ENCODE measurements at regions not wholly inside any gene's neighbourhood (a gene's known extent, or its start where the extent isn't known, plus 50 kb on each side); places are given as distances from the start of the nearest gene placed in this dataset.
"Not testable (repeated sequence)": the region's sequence is repeated elsewhere in the genome, so short reads cannot be mapped to it uniquely, and the experiment has no call there.

- Mint-ChIP-seq H3K27me3 (ENCODE audit: insufficient read depth) (no peaks in the 10 kb centered on the region), H3K4me3 (no peak overlapping the region), H3K9me3 (peaks cover 2% of the 10 kb centered on the region), H3K27ac (no peak overlapping the region), H3K36me3 (ENCODE audit: low read depth) (no peaks in the 10 kb centered on the region), H3K4me1 (ENCODE audit: low read depth) (no peaks in the 10 kb centered on the region)
- intact Hi-C loops (cut with micrococcal nuclease), result no loop called here
- DNase-seq (ENCODE audit: low spot score), result no peak
Observed at GRCh38 chr1:73194965-73195364, 912.6 kb upstream of the NEGR1 start.

- H3K36me3 Mint-ChIP-seq (ENCODE audit: low read depth); H3K4me3 Mint-ChIP-seq; H3K27ac Mint-ChIP-seq; DNase-seq (ENCODE audit: low spot score); H3K27me3 Mint-ChIP-seq (ENCODE audit: insufficient read depth); H3K4me1 Mint-ChIP-seq (ENCODE audit: low read depth); H3K9me3 Mint-ChIP-seq; intact Hi-C loops (cut with micrococcal nuclease): not testable (repeated sequence)
Observed at GRCh38 chr1:73183581-73183980, 901.2 kb upstream of the NEGR1 start.

DNA sequence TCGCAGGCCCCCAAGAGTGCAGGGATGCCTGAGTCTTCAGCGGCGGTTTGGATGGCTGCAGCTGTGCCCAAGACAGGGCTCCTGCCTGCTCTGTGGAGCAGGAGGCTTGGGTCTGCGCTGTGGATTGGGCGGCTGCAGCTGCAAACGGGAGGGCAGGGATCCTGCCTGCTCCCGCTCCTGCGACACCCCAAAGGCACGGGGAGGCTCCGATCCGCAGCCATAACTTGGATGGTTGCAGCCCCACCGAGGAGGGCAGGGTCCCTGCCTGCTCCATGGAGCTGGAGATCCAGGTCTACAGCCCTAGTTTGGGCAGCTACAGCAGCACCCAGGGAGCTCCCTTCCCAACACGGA is 898.8 kb upstream of the NEGR1 start:
- no peaks in the 10 kb centered on the region for H3K9me3 Mint-ChIP-seq
- H3K27me3 Mint-ChIP-seq (ENCODE audit: insufficient read depth), result no peaks in the 10 kb centered on the region
- no peak overlapping the region for H3K27ac Mint-ChIP-seq
- intact Hi-C loops (cut with micrococcal nuclease), result no loop called here
- H3K36me3 Mint-ChIP-seq (ENCODE audit: low read depth), result no peaks in the 10 kb centered on the region
- DNase-seq (ENCODE audit: low spot score), result no peak
- H3K4me3 Mint-ChIP-seq, result no peak overlapping the region
- no peaks in the 10 kb centered on the region for H3K4me1 Mint-ChIP-seq (ENCODE audit: low read depth)

GRCh38 chr1:73180397-73181189 is 898.3 kb upstream of the NEGR1 start:
- no peak overlapping the region for H3K27ac Mint-ChIP-seq
- intact Hi-C loops (cut with micrococcal nuclease), result no loop called here
- H3K9me3 Mint-ChIP-seq, result no peaks in the 10 kb centered on the region
- no peak for DNase-seq (ENCODE audit: low spot score)
- no peak overlapping the region for H3K4me3 Mint-ChIP-seq
- H3K27me3 Mint-ChIP-seq (ENCODE audit: insufficient read depth), result no peaks in the 10 kb centered on the region
- no peaks in the 10 kb centered on the region for H3K4me1 Mint-ChIP-seq (ENCODE audit: low read depth)
- no peaks in the 10 kb centered on the region for H3K36me3 Mint-ChIP-seq (ENCODE audit: low read depth)

GRCh38 chr1:73176902-73177301 is 894.6 kb upstream of the NEGR1 start:
- Mint-ChIP-seq H3K9me3 (no peaks in the 10 kb centered on the region), H3K4me3 (no peak overlapping the region), H3K27me3 (ENCODE audit: insufficient read depth) (no peaks in the 10 kb centered on the region), H3K4me1 (ENCODE audit: low read depth) (no peaks in the 10 kb centered on the region), H3K27ac (no peak overlapping the region), H3K36me3 (ENCODE audit: low read depth) (no peaks in the 10 kb centered on the region)
- no peak for DNase-seq (ENCODE audit: low spot score)
- intact Hi-C loops (cut with micrococcal nuclease), result no loop called here

DNA sequence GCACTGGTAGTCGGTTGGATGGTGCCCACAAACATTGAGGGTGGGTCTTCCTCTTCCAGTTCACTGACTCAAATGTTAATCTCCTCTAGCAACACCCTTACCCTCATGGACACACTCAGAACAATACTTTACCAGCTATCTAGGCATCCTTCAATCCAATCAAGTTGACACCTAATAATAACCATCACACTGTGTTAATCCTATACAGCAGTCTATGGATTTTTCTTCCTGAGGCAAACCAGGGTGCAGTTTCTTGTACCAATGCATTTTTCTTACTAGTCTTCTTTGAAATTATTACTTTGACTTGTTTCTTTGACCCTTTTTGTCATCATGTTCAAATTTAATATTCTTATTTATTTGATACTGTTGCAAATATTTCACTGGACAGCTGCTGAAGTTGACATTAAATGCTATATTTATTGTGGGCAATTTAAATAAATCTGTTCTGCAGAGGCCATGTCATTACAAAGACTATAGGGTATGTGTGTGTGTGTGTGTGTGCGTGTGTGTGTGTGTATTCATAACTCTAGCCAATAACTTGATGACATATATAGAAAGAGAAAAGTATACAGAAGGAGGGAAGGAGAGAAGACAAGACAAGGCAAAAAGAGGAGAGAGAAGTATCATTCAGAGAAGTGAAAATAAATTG is 884.8 kb upstream of the NEGR1 start:
- no peaks in the 10 kb centered on the region for H3K27me3 Mint-ChIP-seq (ENCODE audit: insufficient read depth)
- H3K27ac Mint-ChIP-seq, result no peak overlapping the region
- no peak overlapping the region for H3K4me3 Mint-ChIP-seq
- intact Hi-C loops (cut with micrococcal nuclease), result no loop called here
- DNase-seq (ENCODE audit: low spot score), result no peak
- H3K4me1 Mint-ChIP-seq (ENCODE audit: low read depth), result no peaks in the 10 kb centered on the region
- H3K9me3 Mint-ChIP-seq, result peaks cover 3% of the 10 kb centered on the region
- no peaks in the 10 kb centered on the region for H3K36me3 Mint-ChIP-seq (ENCODE audit: low read depth)

DNA sequence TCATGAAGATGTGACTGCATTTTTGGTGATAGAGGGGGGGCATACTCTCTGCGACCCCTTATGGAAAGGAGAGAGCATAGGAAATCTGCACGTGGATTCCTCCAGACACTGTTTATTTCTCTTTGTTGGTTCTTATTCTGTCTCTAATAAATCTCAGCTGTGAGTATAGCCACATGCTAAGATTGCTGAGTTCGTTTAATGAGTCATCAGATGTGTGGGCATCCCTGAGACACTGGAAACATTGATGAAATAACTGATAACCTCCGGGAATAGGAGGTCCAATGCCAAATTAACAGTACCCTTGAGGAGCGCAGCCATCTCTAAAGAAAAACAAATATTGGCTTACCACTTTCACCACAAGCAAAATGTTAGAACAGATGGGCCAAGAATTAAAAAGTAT is 880.2 kb upstream of the NEGR1 start:
- Mint-ChIP-seq H3K36me3 (ENCODE audit: low read depth) (no peaks in the 10 kb centered on the region), H3K4me3 (no peak overlapping the region), H3K9me3 (peaks cover 3% of the 10 kb centered on the region), H3K27me3 (ENCODE audit: insufficient read depth) (no peaks in the 10 kb centered on the region), H3K27ac (no peak overlapping the region), H3K4me1 (ENCODE audit: low read depth) (no peaks in the 10 kb centered on the region)
- no peak for DNase-seq (ENCODE audit: low spot score)
- intact Hi-C loops (cut with micrococcal nuclease), result no loop called here

DNA sequence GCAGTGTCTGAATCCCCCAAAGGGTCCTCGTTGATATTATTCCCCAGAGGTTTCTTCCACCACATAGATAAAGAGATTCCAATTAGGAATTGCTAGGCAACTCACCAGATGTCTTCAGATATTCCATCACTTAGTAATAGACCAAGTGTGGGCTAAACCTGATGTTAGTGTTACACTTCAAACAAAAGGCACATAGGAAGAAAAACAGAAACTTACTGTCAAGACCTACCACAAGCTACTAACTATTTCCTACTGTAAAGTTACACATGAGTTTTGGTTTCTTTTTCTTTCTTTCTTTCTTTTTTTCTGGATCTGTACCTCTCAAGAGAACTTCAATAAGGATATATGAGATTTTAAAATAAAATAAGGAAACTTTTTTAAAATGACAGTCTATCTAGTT is 879.1 kb upstream of the NEGR1 start:
- H3K36me3 Mint-ChIP-seq (ENCODE audit: low read depth), result no peaks in the 10 kb centered on the region
- no peak overlapping the region for H3K4me3 Mint-ChIP-seq
- H3K4me1 Mint-ChIP-seq (ENCODE audit: low read depth), result no peaks in the 10 kb centered on the region
- intact Hi-C loops (cut with micrococcal nuclease), result no loop called here
- H3K27ac Mint-ChIP-seq, result no peak overlapping the region
- no peaks in the 10 kb centered on the region for H3K27me3 Mint-ChIP-seq (ENCODE audit: insufficient read depth)
- no peak for DNase-seq (ENCODE audit: low spot score)
- H3K9me3 Mint-ChIP-seq, result peaks cover 3% of the 10 kb centered on the region

DNA sequence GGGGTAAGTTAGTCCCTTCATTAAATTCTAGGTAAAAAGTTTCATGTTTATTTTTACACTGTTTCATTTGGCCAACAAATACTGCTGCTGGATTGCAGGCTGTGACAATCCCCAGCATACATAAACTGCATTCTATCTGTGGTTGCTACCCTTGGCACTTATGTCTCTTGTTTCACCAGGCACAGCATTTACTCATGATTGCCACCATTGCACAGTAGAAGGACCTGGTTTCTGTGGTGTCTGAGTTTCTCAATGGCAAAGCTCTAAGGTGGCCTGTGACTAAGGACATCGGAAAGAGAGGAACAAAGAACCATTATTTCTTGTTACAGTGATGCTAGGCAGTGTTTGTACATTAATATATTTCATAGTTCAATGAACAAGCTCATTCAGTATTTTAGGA is 878.4 kb upstream of the NEGR1 start:
- DNase-seq (ENCODE audit: low spot score), result no peak
- Mint-ChIP-seq H3K4me3 (no peak overlapping the region), H3K27ac (no peak overlapping the region)

GRCh38 chr1:73144311-73144710 is 862.0 kb upstream of the NEGR1 start:
- H3K9me3 Mint-ChIP-seq, result peaks cover 6% of the 10 kb centered on the region
- no peaks in the 10 kb centered on the region for H3K4me1 Mint-ChIP-seq (ENCODE audit: low read depth)
- no peak for DNase-seq (ENCODE audit: low spot score)
- H3K27me3 Mint-ChIP-seq (ENCODE audit: insufficient read depth), result no peaks in the 10 kb centered on the region
- no peak overlapping the region for H3K27ac Mint-ChIP-seq
- H3K36me3 Mint-ChIP-seq (ENCODE audit: low read depth), result no peaks in the 10 kb centered on the region
- intact Hi-C loops (cut with micrococcal nuclease), result no loop called here
- no peak overlapping the region for H3K4me3 Mint-ChIP-seq

More for the DNA sequence above, 878.4 kb upstream of the NEGR1 start:
- no peaks in the 10 kb centered on the region for H3K4me1 Mint-ChIP-seq (ENCODE audit: low read depth)
- no peaks in the 10 kb centered on the region for H3K27me3 Mint-ChIP-seq (ENCODE audit: insufficient read depth)
- no peaks in the 10 kb centered on the region for H3K36me3 Mint-ChIP-seq (ENCODE audit: low read depth)
- intact Hi-C loops (cut with micrococcal nuclease), result no loop called here
- H3K9me3 Mint-ChIP-seq, result peaks cover 3% of the 10 kb centered on the region

GRCh38 chr1:73136975-73137374 is 854.6 kb upstream of the NEGR1 start:
- no peaks in the 10 kb centered on the region for H3K36me3 Mint-ChIP-seq (ENCODE audit: low read depth)
- no peaks in the 10 kb centered on the region for H3K4me1 Mint-ChIP-seq (ENCODE audit: low read depth)
- no peak for DNase-seq (ENCODE audit: low spot score)
- intact Hi-C loops (cut with micrococcal nuclease), result no loop called here
- no peaks in the 10 kb centered on the region for H3K27me3 Mint-ChIP-seq (ENCODE audit: insufficient read depth)
- no peak overlapping the region for H3K4me3 Mint-ChIP-seq
- no peak overlapping the region for H3K27ac Mint-ChIP-seq
- H3K9me3 Mint-ChIP-seq, result peaks cover 2% of the 10 kb centered on the region

DNA sequence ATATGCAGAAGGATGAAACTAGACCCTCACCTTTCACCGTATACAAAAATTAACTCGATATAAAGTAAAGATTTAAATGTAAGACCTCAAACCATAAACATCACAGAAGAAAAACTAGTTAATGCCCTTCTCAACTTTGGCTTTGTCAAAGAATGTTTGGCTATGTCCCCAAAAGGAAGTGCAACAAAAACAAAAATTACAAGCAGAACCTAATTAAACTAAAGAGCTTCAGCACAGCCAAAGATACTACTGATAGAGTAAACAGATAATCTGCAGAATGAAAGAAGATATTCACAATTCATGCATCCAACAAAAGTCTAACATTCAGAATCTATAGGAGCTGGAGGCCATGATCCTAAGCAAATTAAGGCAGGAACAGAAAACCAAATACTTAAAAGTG is 824.6 kb upstream of the NEGR1 start:
- intact Hi-C loops (cut with micrococcal nuclease), result no loop called here
- Mint-ChIP-seq H3K27ac (no peak overlapping the region), H3K4me3 (no peak overlapping the region), H3K27me3 (ENCODE audit: insufficient read depth) (no peaks in the 10 kb centered on the region), H3K36me3 (ENCODE audit: low read depth) (no peaks in the 10 kb centered on the region), H3K4me1 (ENCODE audit: low read depth) (no peaks in the 10 kb centered on the region), H3K9me3 (no peaks in the 10 kb centered on the region)
- DNase-seq (ENCODE audit: low spot score), result no peak

DNA sequence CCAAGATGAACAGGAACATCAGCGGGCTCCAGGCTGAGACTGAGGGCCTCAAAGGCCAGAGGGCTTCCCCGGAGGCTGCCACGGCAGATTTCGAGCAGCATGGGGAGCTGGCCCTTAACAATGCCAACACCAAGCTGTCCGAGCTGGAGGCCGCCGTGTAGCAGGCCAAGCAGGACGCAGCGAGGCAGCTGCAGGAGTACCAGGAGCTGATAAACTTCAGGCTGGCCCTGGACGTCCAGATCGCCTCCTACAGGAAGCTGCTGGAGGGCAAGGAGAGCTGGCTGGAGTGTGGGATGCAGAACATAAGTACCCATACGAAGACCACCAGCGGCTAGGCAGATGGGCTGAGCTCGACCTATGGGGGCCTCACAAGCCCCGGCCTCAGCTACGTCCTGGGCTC is 823.4 kb upstream of the NEGR1 start:
- no peaks in the 10 kb centered on the region for H3K4me1 Mint-ChIP-seq (ENCODE audit: low read depth)
- H3K36me3 Mint-ChIP-seq (ENCODE audit: low read depth), result no peaks in the 10 kb centered on the region
- no peak overlapping the region for H3K4me3 Mint-ChIP-seq
- no peak overlapping the region for H3K27ac Mint-ChIP-seq
- no peaks in the 10 kb centered on the region for H3K27me3 Mint-ChIP-seq (ENCODE audit: insufficient read depth)
- no peaks in the 10 kb centered on the region for H3K9me3 Mint-ChIP-seq
- intact Hi-C loops (cut with micrococcal nuclease), result no loop called here
- DNase-seq (ENCODE audit: low spot score), result no peak

- no peak for DNase-seq (ENCODE audit: low spot score)
- intact Hi-C loops (cut with micrococcal nuclease), result no loop called here
Observed at GRCh38 chr1:73104749-73105148, 822.4 kb upstream of the NEGR1 start.

More at GRCh38 chr1:73104749-73105148, 822.4 kb upstream of the NEGR1 start:
- H3K27me3 Mint-ChIP-seq (ENCODE audit: insufficient read depth), result no peaks in the 10 kb centered on the region
- no peak overlapping the region for H3K27ac Mint-ChIP-seq
- H3K9me3 Mint-ChIP-seq, result no peaks in the 10 kb centered on the region
- H3K4me1 Mint-ChIP-seq (ENCODE audit: low read depth), result no peaks in the 10 kb centered on the region
- no peaks in the 10 kb centered on the region for H3K36me3 Mint-ChIP-seq (ENCODE audit: low read depth)
- no peak overlapping the region for H3K4me3 Mint-ChIP-seq

All from activated T-helper 1 cell treated with anti-CD3 and anti-CD28 coated beads, Interleukin-12 subunit alpha, Interleukin-12 subunit beta, Interleukin-2, Interleukin-4 antibody, amounts not matched to agents 30 ng/mL and 10 ng/mL and 1 ng/mL, durations not matched to agents 14 hours and 24 hours and 36 hours (primary cell).